Esophagus muscularis mucosa (tissue), 3 donors: ENCODE measurements at regions not wholly inside any gene's neighbourhood (a gene's known extent, or its start where the extent isn't known, plus 50 kb on each side); places are given as distances from the start of the nearest gene placed in this dataset.

Experiments used
- CTCF ChIP-seq, 3 experiments: fragments of 200-600 bp in 2 of 3; fragments of 450-650 bp in 1 of 3; sonication (generic) in 2 of 3; IDR thresholded peaks; one replicate each; pipeline ENCODE4 v1.5.1; 2017 to 2019; ENCODE audit warnings: antibody characterized with exemption in 3 of 3, mild to moderate bottlenecking in 2 of 3, moderate library complexity in 1 of 3
- POLR2A ChIP-seq: fragments of 450-650 bp; IDR thresholded peaks from one replicate; pipeline ENCODE4 v1.6.1; 2017; ENCODE audit warnings: antibody characterized with exemption, moderate library complexity, mild to moderate bottlenecking, low read depth

GRCh38 chr17:55624772-55625433 lies 97.8 kb downstream of the TMEM100 start:
- TF ChIP-seq CTCF (IDR thresholded peaks at IDR 0.05), result no peak
- TF ChIP-seq POLR2A, result no peak
